ENCODE measurements at regions not wholly inside any gene's neighbourhood (a gene's known extent, or its start where the extent isn't known, plus 50 kb on each side); places are given as distances from the start of the nearest gene placed in this dataset.
"Not testable (repeated sequence)": the region's sequence is repeated elsewhere in the genome, so short reads cannot be mapped to it uniquely, and the experiment has no call there.

DNA sequence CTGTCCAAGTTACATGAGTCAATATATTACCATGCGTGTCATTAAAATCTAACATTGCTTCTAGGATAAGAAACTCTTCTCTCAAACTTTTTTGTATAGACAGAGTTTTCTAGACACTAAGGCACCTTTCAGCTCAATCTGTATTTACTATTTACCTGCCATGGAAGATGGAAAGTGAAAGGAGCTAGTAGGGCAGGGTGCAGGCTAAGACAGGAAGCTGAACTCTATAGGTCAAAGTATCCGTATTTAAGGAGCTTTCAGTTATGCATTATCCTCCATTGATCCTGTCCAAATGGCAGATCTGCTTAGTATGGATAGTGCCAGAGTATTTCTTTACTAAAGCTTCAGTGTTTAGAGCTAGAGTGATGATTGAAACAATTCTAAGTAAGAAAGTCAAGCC, 612.8 kb downstream of the IPMK start:
- ATAC-seq = no peak
- TF ChIP-seq BACH2 (CRISPR knock-in tag; IDR thresholded peaks at IDR 0.05; ENCODE audit: borderline replicate concordance) (no peak), ZNF8 (CRISPR knock-in tag; IDR thresholded peaks at IDR 0.05) (no peak), ZNF70 (CRISPR knock-in tag; IDR thresholded peaks at IDR 0.05) (no peak), ARNTL (CRISPR knock-in tag; IDR thresholded peaks at IDR 0.05; ENCODE audit: borderline replicate concordance, low read depth) (no peak), POU6F1 (CRISPR knock-in tag; IDR thresholded peaks at IDR 0.05; ENCODE audit: borderline replicate concordance, low read depth) (no peak), PPARA (CRISPR knock-in tag; IDR thresholded peaks at IDR 0.05; ENCODE audit: borderline replicate concordance) (no peak), ZFP30 (CRISPR knock-in tag; IDR thresholded peaks at IDR 0.05) (no peak)

GRCh38 chr10:57645108-57645507, 622.6 kb downstream of the IPMK start:
- not testable (repeated sequence) for ATAC-seq

GRCh38 chr10:57638411-57638810, 629.3 kb downstream of the IPMK start:
- TF ChIP-seq ESRRG (CRISPR knock-in tag; IDR thresholded peaks at IDR 0.05) = no peak
- TF ChIP-seq ZNF8 (CRISPR knock-in tag; IDR thresholded peaks at IDR 0.05) = no peak
- TF ChIP-seq RARB (CRISPR knock-in tag; IDR thresholded peaks at IDR 0.05) = no peak
- no peak for TF ChIP-seq TSHZ2 (CRISPR knock-in tag; IDR thresholded peaks at IDR 0.05)
- TF ChIP-seq SNAI2 (CRISPR knock-in tag; IDR thresholded peaks at IDR 0.05) = no peak
- TF ChIP-seq ISL1 (CRISPR knock-in tag; IDR thresholded peaks at IDR 0.05) = no peak
- no peak for TF ChIP-seq ZFP30 (CRISPR knock-in tag; IDR thresholded peaks at IDR 0.05)
- no peak for TF ChIP-seq BACH2 (CRISPR knock-in tag; IDR thresholded peaks at IDR 0.05; ENCODE audit: borderline replicate concordance)
- no peak for TF ChIP-seq CSRNP3 (CRISPR knock-in tag; IDR thresholded peaks at IDR 0.05)
- no peak for TF ChIP-seq CREB5 (CRISPR knock-in tag; IDR thresholded peaks at IDR 0.05; ENCODE audit: low read depth)
- no peak for TF ChIP-seq TOX (CRISPR knock-in tag; IDR thresholded peaks at IDR 0.05; ENCODE audit: borderline replicate concordance)
- TF ChIP-seq ZC3H10 (CRISPR knock-in tag; IDR thresholded peaks at IDR 0.05) = no peak
- ATAC-seq = no peak

GRCh38 chr10:57628592-57629284, 639.0 kb downstream of the IPMK start:
- TF ChIP-seq GLIS3 (CRISPR knock-in tag; IDR thresholded peaks at IDR 0.05) = no peak
- TF ChIP-seq CSDC2 (CRISPR knock-in tag; IDR thresholded peaks at IDR 0.05) = no peak
- no peak for TF ChIP-seq SNAI2 (CRISPR knock-in tag; IDR thresholded peaks at IDR 0.05)
- no peak for TF ChIP-seq ARNTL (CRISPR knock-in tag; IDR thresholded peaks at IDR 0.05; ENCODE audit: borderline replicate concordance, low read depth)
- TF ChIP-seq OSR1 (CRISPR knock-in tag; IDR thresholded peaks at IDR 0.05) = no peak
- no peak for TF ChIP-seq CSRNP3 (CRISPR knock-in tag; IDR thresholded peaks at IDR 0.05)
- TF ChIP-seq ISL1 (CRISPR knock-in tag; IDR thresholded peaks at IDR 0.05) = no peak
- TF ChIP-seq BACH2 (CRISPR knock-in tag; IDR thresholded peaks at IDR 0.05; ENCODE audit: borderline replicate concordance) = no peak
- TF ChIP-seq ZFP30 (CRISPR knock-in tag; IDR thresholded peaks at IDR 0.05) = no peak
- TF ChIP-seq PPARA (CRISPR knock-in tag; IDR thresholded peaks at IDR 0.05; ENCODE audit: borderline replicate concordance) = no peak

More at GRCh38 chr10:57628592-57629284, 639.0 kb downstream of the IPMK start:
- no peak for ATAC-seq
